Prostate gland (tissue), 2 donors: ENCODE measurements at regions not wholly inside any gene's neighbourhood (a gene's known extent, or its start where the extent isn't known, plus 50 kb on each side); places are given as distances from the start of the nearest gene placed in this dataset.

ENCODE experiments used
- DNase-seq: peaks from one replicate; pipeline ENCODE4 v3.0.0-alpha.2; 2019; ENCODE audit warnings: low spot score
- H3K27ac ChIP-seq, 2 donors: fragments of 200-600 bp; sonication (generic); 2 replicates each; pipeline ENCODE4 v1.5.1; 2017 to 2019
- H3K27me3 ChIP-seq: fragments of 200-600 bp; sonication (generic); replicated peaks from 2 replicates; pipeline ENCODE4 v1.5.1; 2019; ENCODE audit not compliant: insufficient read depth
- H3K36me3 ChIP-seq, 2 donors: fragments of 200-600 bp; sonication (generic); 1 replicate in 1 of 2; 2 replicates in 1 of 2; pipeline versions ENCODE4 v1.5.1 to v1.8.1; 2017 to 2019
- H3K4me1 ChIP-seq: fragments of 200-600 bp; sonication (generic); replicated peaks from 2 replicates; pipeline ENCODE4 v1.5.1; 2019
- H3K4me3 ChIP-seq, 2 donors: fragments of 200-600 bp; sonication (generic); 2 replicates each; pipeline ENCODE4 v1.5.1; 2017 to 2019
- H3K9me3 ChIP-seq: fragments of 200-600 bp; sonication (generic); 2 replicates; pipeline ENCODE4 v1.5.1; 2017
- POLR2A ChIP-seq: fragments of 450-650 bp; IDR thresholded peaks from one replicate; pipeline ENCODE4 v1.6.1; 2016; ENCODE audit warnings: antibody characterized with exemption, mild to moderate bottlenecking
- POLR2AphosphoS5 ChIP-seq: sonication (generic); formaldehyde crosslinking; IDR thresholded peaks from one replicate; pipeline ENCODE4 v1.6.1; 2017; ENCODE audit warnings: antibody characterized with exemption
- WGBS: methylation state at CpG from one replicate; pipeline ENCODE4 v1.1.5; 2018; 5-methylcytosine and 5-hydroxymethylcytosine counted together
- intact Hi-C: fragments of 100-400 bp; cut with DNase I; formaldehyde crosslinking; loops from one replicate; pipeline ENCODE4 v1.14.2; 2022
- TF ChIP-seq, protein P1 (sequence below), 4 experiments: fragments of 200-600 bp in 2 of 4; fragments of 450-650 bp in 2 of 4; sonication (generic) in 2 of 4; IDR thresholded peaks; 1 replicate in 3 of 4; 2 replicates in 1 of 4; pipeline ENCODE4 v1.5.1; 2016 to 2019; ENCODE audit warnings: antibody characterized with exemption in 4 of 4, mild to moderate bottlenecking in 2 of 4, moderate library complexity in 2 of 4

DNA sequence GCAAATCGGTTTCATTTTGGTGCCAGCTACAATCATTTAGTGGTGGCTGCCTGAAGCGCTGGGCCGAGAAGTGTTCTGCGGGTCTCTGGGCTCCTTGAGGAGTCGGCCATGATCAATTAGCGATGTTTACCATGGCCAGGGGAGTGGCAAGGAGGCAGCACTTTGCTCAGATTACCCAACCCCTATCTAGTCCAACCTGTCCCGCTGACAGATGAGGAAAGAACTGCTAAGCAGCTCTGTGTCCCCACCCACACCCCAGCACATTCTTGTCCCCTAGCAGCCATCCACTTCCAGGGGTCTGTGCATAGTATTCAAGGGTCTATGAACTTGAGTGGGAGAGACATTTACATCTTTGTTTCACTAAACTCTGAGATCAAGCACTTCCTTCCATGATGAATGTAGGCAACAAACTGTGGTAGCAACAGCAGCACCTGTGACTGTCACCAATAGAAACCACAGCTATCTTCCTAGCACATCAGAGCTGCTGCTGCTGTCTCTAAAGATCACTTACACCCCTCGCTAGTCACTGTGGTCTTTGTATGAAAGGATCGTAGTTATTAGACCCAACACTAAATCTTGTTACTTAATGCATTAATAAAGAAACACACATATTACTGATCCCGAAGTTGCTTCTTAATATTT lies 331.6 kb downstream of the BCOR start:
- intact Hi-C loops = no loop called here
- TF ChIP-seq POLR2AphosphoS5 (no peak), POLR2A (no peak)
- TF ChIP-seq, protein P1, sequence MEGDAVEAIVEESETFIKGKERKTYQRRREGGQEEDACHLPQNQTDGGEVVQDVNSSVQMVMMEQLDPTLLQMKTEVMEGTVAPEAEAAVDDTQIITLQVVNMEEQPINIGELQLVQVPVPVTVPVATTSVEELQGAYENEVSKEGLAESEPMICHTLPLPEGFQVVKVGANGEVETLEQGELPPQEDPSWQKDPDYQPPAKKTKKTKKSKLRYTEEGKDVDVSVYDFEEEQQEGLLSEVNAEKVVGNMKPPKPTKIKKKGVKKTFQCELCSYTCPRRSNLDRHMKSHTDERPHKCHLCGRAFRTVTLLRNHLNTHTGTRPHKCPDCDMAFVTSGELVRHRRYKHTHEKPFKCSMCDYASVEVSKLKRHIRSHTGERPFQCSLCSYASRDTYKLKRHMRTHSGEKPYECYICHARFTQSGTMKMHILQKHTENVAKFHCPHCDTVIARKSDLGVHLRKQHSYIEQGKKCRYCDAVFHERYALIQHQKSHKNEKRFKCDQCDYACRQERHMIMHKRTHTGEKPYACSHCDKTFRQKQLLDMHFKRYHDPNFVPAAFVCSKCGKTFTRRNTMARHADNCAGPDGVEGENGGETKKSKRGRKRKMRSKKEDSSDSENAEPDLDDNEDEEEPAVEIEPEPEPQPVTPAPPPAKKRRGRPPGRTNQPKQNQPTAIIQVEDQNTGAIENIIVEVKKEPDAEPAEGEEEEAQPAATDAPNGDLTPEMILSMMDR (IDR thresholded peaks at IDR 0.05) = no peak
- H3K9me3 ChIP-seq = no peaks in the 10 kb centered on the region
- H3K27me3 ChIP-seq = no peaks in the 10 kb centered on the region
- DNase-seq = no peak
- 88% methylated on average over 5 of the region's 10 CpGs for WGBS
- no peak overlapping the region for H3K27ac ChIP-seq
- H3K4me1 ChIP-seq = no peaks in the 10 kb centered on the region
- H3K4me3 ChIP-seq = no peak overlapping the region
- no peaks in the 10 kb centered on the region for H3K36me3 ChIP-seq

DNA sequence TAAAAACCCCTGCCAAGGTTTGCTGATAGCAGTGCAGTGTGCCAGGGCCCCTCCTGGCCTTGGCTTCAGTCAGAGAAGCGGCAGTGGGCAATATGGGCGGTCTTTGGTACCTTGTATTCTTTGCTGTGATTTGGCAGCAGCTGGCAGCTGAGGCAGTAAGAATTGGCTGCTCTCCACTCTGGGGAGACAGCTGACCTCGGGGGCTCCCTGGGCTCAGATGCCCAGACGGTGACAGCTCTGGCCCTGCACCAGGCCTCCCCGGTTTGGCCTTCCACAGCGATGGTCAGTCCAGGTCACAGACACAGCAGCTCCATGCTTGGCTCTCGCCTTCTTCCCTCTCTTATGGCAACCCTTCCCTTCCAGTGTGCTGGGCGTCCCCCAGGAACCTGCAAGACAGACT lies 330.9 kb downstream of the BCOR start:
- DNase-seq = no peak
- no peaks in the 10 kb centered on the region for H3K4me1 ChIP-seq

DNA sequence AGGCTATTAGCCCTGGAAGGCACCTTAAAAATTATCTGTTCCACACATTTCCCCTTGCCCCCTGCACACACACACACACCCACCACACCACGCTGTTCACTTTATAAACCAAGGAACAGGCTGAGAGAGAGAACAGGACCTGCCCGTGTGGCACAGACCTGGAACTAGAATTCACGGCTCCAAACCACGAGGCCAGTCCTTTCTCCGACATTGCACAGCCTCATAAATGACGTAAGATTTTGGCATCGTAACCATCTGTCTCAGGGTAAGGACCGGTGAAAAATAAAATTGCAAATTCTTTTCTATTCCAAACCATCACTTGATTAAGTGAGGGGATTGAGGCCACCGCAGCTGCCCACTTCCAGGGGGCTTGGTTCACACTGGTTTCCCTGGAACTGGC lies 330.3 kb downstream of the BCOR start:
- TF ChIP-seq, protein P1 (IDR thresholded peaks at IDR 0.05) = no peak
- TF ChIP-seq POLR2AphosphoS5 (no peak), POLR2A (no peak)
- DNase-seq = peak; percentile 28
- H3K27me3 ChIP-seq = no peaks in the 10 kb centered on the region
- H3K4me1 ChIP-seq = no peaks in the 10 kb centered on the region
- H3K27ac ChIP-seq = no peak overlapping the region
- H3K36me3 ChIP-seq = no peaks in the 10 kb centered on the region
- H3K9me3 ChIP-seq = no peaks in the 10 kb centered on the region
- no peak overlapping the region for H3K4me3 ChIP-seq
- intact Hi-C loops = no loop called here
- 5% methylated on average over 8 of the region's 9 CpGs for WGBS

More for the DNA sequence above, 330.9 kb downstream of the BCOR start:
- no peaks in the 10 kb centered on the region for H3K27me3 ChIP-seq
- no peak overlapping the region for H3K4me3 ChIP-seq
- H3K36me3 ChIP-seq = no peaks in the 10 kb centered on the region
- TF ChIP-seq, protein P1 (IDR thresholded peaks at IDR 0.05) = no peak
- TF ChIP-seq POLR2AphosphoS5 (no peak), POLR2A (no peak)
- WGBS = 38% methylated on average over 2 of the region's 8 CpGs
- intact Hi-C loops = no loop called here
- H3K27ac ChIP-seq = no peak overlapping the region
- H3K9me3 ChIP-seq = no peaks in the 10 kb centered on the region

DNA sequence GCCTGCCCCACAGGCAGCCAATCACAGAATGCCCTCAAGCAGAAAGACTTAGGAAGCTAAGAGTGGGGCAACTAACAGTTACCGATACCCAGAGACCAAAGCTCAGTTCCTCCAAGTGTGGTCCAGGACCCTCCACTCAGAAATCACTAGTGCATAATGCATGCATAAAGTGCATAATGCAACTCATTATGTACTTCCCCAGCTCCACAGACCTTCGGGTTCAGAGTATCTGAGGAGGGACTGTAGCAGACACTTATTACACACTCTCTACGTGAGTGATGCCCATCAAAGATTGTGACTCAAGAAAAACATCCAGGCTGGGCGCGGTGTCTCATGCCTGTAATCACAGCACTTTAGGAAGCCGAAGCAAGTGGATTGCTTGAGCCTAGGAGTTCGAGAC lies 328.0 kb downstream of the BCOR start:
- intact Hi-C loops = no loop called here
- WGBS = 97% methylated on average over 7 of the region's 7 CpGs
- Histone ChIP-seq H3K36me3 (no peaks in the 10 kb centered on the region), H3K27me3 (no peaks in the 10 kb centered on the region), H3K4me1 (no peaks in the 10 kb centered on the region), H3K9me3 (no peaks in the 10 kb centered on the region), H3K27ac (no peak overlapping the region), H3K4me3 (no peak overlapping the region)
- no peak for DNase-seq
- TF ChIP-seq, protein P1 (IDR thresholded peaks at IDR 0.05) = no peak
- TF ChIP-seq POLR2A = no peak
- no peak for TF ChIP-seq POLR2AphosphoS5

DNA sequence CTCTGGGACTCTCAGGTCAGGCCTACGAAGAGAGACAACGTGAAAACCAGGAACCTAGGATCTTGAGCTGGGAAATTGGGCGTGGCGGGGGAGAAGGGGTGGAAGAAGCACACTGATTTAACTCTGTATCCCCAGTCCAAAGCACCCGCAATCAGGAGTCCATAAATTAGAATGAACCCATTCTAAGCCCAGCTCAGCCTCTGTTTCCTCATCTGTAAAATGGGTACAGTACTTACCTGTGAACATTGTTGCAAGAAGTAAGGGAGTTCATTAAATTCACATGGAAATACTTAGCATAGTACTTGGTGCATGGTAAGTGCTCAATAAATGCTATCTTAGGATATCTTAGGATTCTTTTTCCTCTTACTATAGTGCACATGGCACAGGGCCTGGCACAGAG lies 326.7 kb downstream of the BCOR start:
- intact Hi-C loops = no loop called here
- H3K4me1 ChIP-seq = no peaks in the 10 kb centered on the region
- no peaks in the 10 kb centered on the region for H3K9me3 ChIP-seq
- H3K4me3 ChIP-seq = no peak overlapping the region
- no peak overlapping the region for H3K27ac ChIP-seq
- DNase-seq = no peak
- 99% methylated on average over 5 of the region's 5 CpGs for WGBS
- H3K27me3 ChIP-seq = no peaks in the 10 kb centered on the region
- TF ChIP-seq POLR2AphosphoS5 (no peak), POLR2A (no peak)
- TF ChIP-seq, protein P1 (IDR thresholded peaks at IDR 0.05) = no peak
- no peaks in the 10 kb centered on the region for H3K36me3 ChIP-seq
